K562 (cell line): ENCODE measurements at regions not wholly inside any gene's neighbourhood (a gene's known extent, or its start where the extent isn't known, plus 50 kb on each side); places are given as distances from the start of the nearest gene placed in this dataset.

Experiments used
- COPS2 ChIP-seq: fragments of 450-650 bp; conservative IDR thresholded peaks from 2 replicates; pipeline ENCODE4 v1.6.1; 2016; ENCODE audit warnings: mild to moderate bottlenecking, moderate library complexity
- NCOA1 ChIP-seq: fragments of 450-650 bp; IDR thresholded peaks from 2 replicates; pipeline ENCODE4 v1.6.1; 2016; ENCODE audit warnings: low read depth
- TEAD4 ChIP-seq, 2 experiments: sonication (generic) in 1 of 2; formaldehyde crosslinking in 1 of 2; IDR thresholded peaks; 2 replicates each; pipeline versions ENCODE4 v1.6.1 to v1.8.0; 2012 to 2022; ENCODE audit warnings: borderline replicate concordance in 1 of 2, inconsistent platforms in 1 of 2, low read length in 1 of 2, mild to moderate bottlenecking in 1 of 2, missing genetic modification reagents in 1 of 2
- ZNF263 ChIP-seq: sonication (generic); formaldehyde crosslinking; IDR thresholded peaks from 2 replicates; pipeline ENCODE4 v1.8.0; 2022; ENCODE audit warnings: mild to moderate bottlenecking, missing genetic modification reagents, borderline replicate concordance
- ZNF354B ChIP-seq: fragments of 250-450 bp; sonication (Bioruptor Pico); IDR thresholded peaks from 2 replicates; pipeline ENCODE4 v1.4.0; 2020

- TF ChIP-seq COPS2 (no peak), TEAD4 (IDR thresholded peaks at IDR 0.05; ENCODE audit: low read length) (no peak), TEAD4 (CRISPR knock-in tag; IDR thresholded peaks at IDR 0.05; ENCODE audit: borderline replicate concordance) (no peak), ZNF263 (no peak), ZNF354B (no peak), NCOA1 (no peak)
Observed at GRCh38 chr4:163790231-163790630, 295.7 kb downstream of the TMA16 start.
